Stimulated activated CD8-positive, alpha-beta memory T cell treated with anti-CD3 and anti-CD28 coated beads, Interleukin-4, amount 100 ng/mL, for 1 hour (primary cell): ENCODE measurements at regions not wholly inside any gene's neighbourhood (a gene's known extent, or its start where the extent isn't known, plus 50 kb on each side); places are given as distances from the start of the nearest gene placed in this dataset.

Source experiments
- DNase-seq, 2 donors: peaks; one replicate each; pipeline ENCODE4 v3.0.0-alpha.2; 2020; ENCODE audit warnings: low read depth in 2 of 2, low spot score in 1 of 2

- DNase-seq, result no peak
Measured at GRCh38 chr13:78029901-78030300, 111.3 kb upstream of the EDNRB start.

- DNase-seq, result no peak
Measured at GRCh38 chr13:78028960-78029359, 110.3 kb upstream of the EDNRB start.

GRCh38 chr13:78024996-78025395 is 106.4 kb upstream of the EDNRB start:
- DNase-seq, result no peak

- peak in 1 of 2 donors; percentile 15 for DNase-seq
Measured at GRCh38 chr13:78022164-78022877, 103.7 kb upstream of the EDNRB start.

- DNase-seq, result no peak
Measured at GRCh38 chr13:78020861-78021260, 102.2 kb upstream of the EDNRB start.

GRCh38 chr13:78015782-78016181 is 97.2 kb upstream of the EDNRB start:
- DNase-seq, result no peak

- DNase-seq, result no peak
Measured at GRCh38 chr13:78012046-78012445, 93.4 kb upstream of the EDNRB start.

GRCh38 chr13:78004821-78005220 is 86.2 kb upstream of the EDNRB start:
- DNase-seq, result no peak

GRCh38 chr13:77999746-78000145 is 81.1 kb upstream of the EDNRB start:
- DNase-seq, result no peak

GRCh38 chr13:77994166-77994565 is 75.5 kb upstream of the EDNRB start:
- DNase-seq, result no peak

- DNase-seq, result no peak
Measured at GRCh38 chr13:77991003-77991402, 72.4 kb upstream of the EDNRB start.

GRCh38 chr13:77989281-77989680 is 70.7 kb upstream of the EDNRB start:
- DNase-seq, result no peak

GRCh38 chr13:77988355-77988754 is 69.7 kb upstream of the EDNRB start:
- no peak for DNase-seq

- no peak for DNase-seq
Measured at GRCh38 chr13:77986713-77987112, 68.1 kb upstream of the EDNRB start.

GRCh38 chr13:77985866-77986636 is 67.4 kb upstream of the EDNRB start:
- DNase-seq, result no peak

GRCh38 chr13:77981281-77981881 is 62.8 kb upstream of the EDNRB start:
- DNase-seq, result no peak

GRCh38 chr13:77980592-77980991 is 62.0 kb upstream of the EDNRB start:
- no peak for DNase-seq

GRCh38 chr13:77979721-77980385 is 61.2 kb upstream of the EDNRB start:
- DNase-seq, result no peak

- DNase-seq, result no peak
Measured at GRCh38 chr13:77975358-77976042, 56.9 kb upstream of the EDNRB start.

- no peak for DNase-seq
Measured at GRCh38 chr13:77969299-77969698, 50.7 kb upstream of the EDNRB start.
